ENCODE measurements at regions not wholly inside any gene's neighbourhood (a gene's known extent, or its start where the extent isn't known, plus 50 kb on each side); places are given as distances from the start of the nearest gene placed in this dataset.

GRCh38 chr6:7045746-7046145 is 62.0 kb upstream of the RREB1 start:
- Histone ChIP-seq H3K27ac (ENCODE audit: low read depth, low read length) (no peak overlapping the region), H3K4me3 (ENCODE audit: low read depth, low read length) (no peak overlapping the region), H3K27me3 (ENCODE audit: control insufficient read depth, insufficient read depth, low read length) (no peaks in the 10 kb centered on the region), H3K9me3 (ENCODE audit: control insufficient read depth, insufficient read depth, low read length) (no peaks in the 10 kb centered on the region)
- no peak for TF ChIP-seq CTCF (IDR thresholded peaks at IDR 0.05; ENCODE audit: low read depth, low read length)
- CTCF ChIA-PET, result interaction anchor here (0.7 to 1.4 kb wide), 3 partner anchors 37 to 198 kb away, joined by 3 to 5 read pairs (median 4); no protein-coding TSS in a partner anchor
- no peak for DNase-seq (ENCODE audit: low read depth, low spot score)
- POLR2A ChIA-PET, result no interaction called here

GRCh38 chr6:7047128-7047527 is 60.6 kb upstream of the RREB1 start:
- no peak for DNase-seq (ENCODE audit: low read depth, low spot score)
- no peak for TF ChIP-seq CTCF (IDR thresholded peaks at IDR 0.05; ENCODE audit: low read depth, low read length)
- CTCF ChIA-PET, result interaction anchor here (1.1 kb wide), 1 partner anchor 500 kb away, joined by 5 read pairs; no protein-coding TSS in a partner anchor
- POLR2A ChIA-PET, result no interaction called here
- no peaks in the 10 kb centered on the region for H3K27me3 ChIP-seq (ENCODE audit: control insufficient read depth, insufficient read depth, low read length)
- no peak overlapping the region for H3K4me3 ChIP-seq (ENCODE audit: low read depth, low read length)
- H3K9me3 ChIP-seq (ENCODE audit: control insufficient read depth, insufficient read depth, low read length), result no peaks in the 10 kb centered on the region; the same call in 1 of the 2 replicates
- no peak overlapping the region for H3K27ac ChIP-seq (ENCODE audit: low read depth, low read length)

- Histone ChIP-seq H3K27ac (ENCODE audit: low read depth, low read length) (no peak overlapping the region), H3K4me3 (ENCODE audit: low read depth, low read length) (no peak overlapping the region), H3K27me3 (ENCODE audit: control insufficient read depth, insufficient read depth, low read length) (no peaks in the 10 kb centered on the region), H3K9me3 (ENCODE audit: control insufficient read depth, insufficient read depth, low read length) (no peaks in the 10 kb centered on the region; the same call in 1 of the 2 replicates)
- DNase-seq (ENCODE audit: low read depth, low spot score), result no peak
- no peak for TF ChIP-seq CTCF (IDR thresholded peaks at IDR 0.05; ENCODE audit: low read depth, low read length)
- POLR2A ChIA-PET, result no interaction called here
- CTCF ChIA-PET, result interaction anchor here (1.1 kb wide), 1 partner anchor 501 kb away, joined by 5 read pairs; no protein-coding TSS in a partner anchor
These were observed 59.8 kb upstream of the RREB1 start for GRCh38 chr6:7047966-7048365.

GRCh38 chr6:7048894-7049293 is 58.9 kb upstream of the RREB1 start:
- H3K4me3 ChIP-seq (ENCODE audit: low read depth, low read length), result no peak overlapping the region
- no peak for TF ChIP-seq CTCF (IDR thresholded peaks at IDR 0.05; ENCODE audit: low read depth, low read length)
- no peaks in the 10 kb centered on the region; the same call in 1 of the 2 replicates for H3K9me3 ChIP-seq (ENCODE audit: control insufficient read depth, insufficient read depth, low read length)
- CTCF ChIA-PET, result no interaction called here
- H3K27ac ChIP-seq (ENCODE audit: low read depth, low read length), result no peak overlapping the region
- H3K27me3 ChIP-seq (ENCODE audit: control insufficient read depth, insufficient read depth, low read length), result no peaks in the 10 kb centered on the region
- POLR2A ChIA-PET, result no interaction called here
- DNase-seq (ENCODE audit: low read depth, low spot score), result no peak

- H3K27ac ChIP-seq (ENCODE audit: low read depth, low read length), result no peak overlapping the region
- TF ChIP-seq CTCF (IDR thresholded peaks at IDR 0.05; ENCODE audit: low read depth, low read length), result no peak
- H3K9me3 ChIP-seq (ENCODE audit: control insufficient read depth, insufficient read depth, low read length), result no peaks in the 10 kb centered on the region; the same call in 1 of the 2 replicates
- CTCF ChIA-PET, result interaction anchor here (1.2 kb wide), 1 partner anchor 193 kb away, joined by 6 read pairs; no protein-coding TSS in a partner anchor
- no peaks in the 10 kb centered on the region for H3K27me3 ChIP-seq (ENCODE audit: control insufficient read depth, insufficient read depth, low read length)
- POLR2A ChIA-PET, result no interaction called here
- no peak overlapping the region for H3K4me3 ChIP-seq (ENCODE audit: low read depth, low read length)
- DNase-seq (ENCODE audit: low read depth, low spot score), result no peak
These were observed 57.8 kb upstream of the RREB1 start for GRCh38 chr6:7050004-7050403.
